ENCODE measurements at regions not wholly inside any gene's neighbourhood (a gene's known extent, or its start where the extent isn't known, plus 50 kb on each side); places are given as distances from the start of the nearest gene placed in this dataset.

GRCh38 chr16:55041540-55042234 lies 111.0 kb downstream of the IRX5 start:
- no peak for DNase-seq (ENCODE audit: low read depth in 3 of 3, low spot score in 1 of 3)

GRCh38 chr16:55042556-55043432 lies 112.1 kb downstream of the IRX5 start:
- DNase-seq (ENCODE audit: low read depth in 3 of 3, low spot score in 1 of 3), result no peak

- no peak for DNase-seq (ENCODE audit: low read depth in 3 of 3, low spot score in 1 of 3)
These were observed 112.8 kb downstream of the IRX5 start for GRCh38 chr16:55043499-55043898.

GRCh38 chr16:55044201-55044975 lies 113.7 kb downstream of the IRX5 start:
- no peak for DNase-seq (ENCODE audit: low read depth in 3 of 3, low spot score in 1 of 3)

GRCh38 chr16:55045329-55045728 lies 114.7 kb downstream of the IRX5 start:
- no peak for DNase-seq (ENCODE audit: low read depth in 3 of 3, low spot score in 1 of 3)

GRCh38 chr16:55045756-55046460 lies 115.2 kb downstream of the IRX5 start:
- no peak for DNase-seq (ENCODE audit: low read depth in 3 of 3, low spot score in 1 of 3)

GRCh38 chr16:55046513-55046912 lies 115.8 kb downstream of the IRX5 start:
- DNase-seq (ENCODE audit: low read depth in 3 of 3, low spot score in 1 of 3), result no peak

GRCh38 chr16:55046916-55047315 lies 116.3 kb downstream of the IRX5 start:
- DNase-seq (ENCODE audit: low read depth in 3 of 3, low spot score in 1 of 3), result no peak

- DNase-seq (ENCODE audit: low read depth in 3 of 3, low spot score in 1 of 3), result no peak
These were observed 116.7 kb downstream of the IRX5 start for GRCh38 chr16:55047331-55047730.

GRCh38 chr16:55047903-55048497 lies 117.3 kb downstream of the IRX5 start:
- DNase-seq (ENCODE audit: low read depth in 3 of 3, low spot score in 1 of 3), result no peak

GRCh38 chr16:55048745-55049144 lies 118.1 kb downstream of the IRX5 start:
- no peak for DNase-seq (ENCODE audit: low read depth in 3 of 3, low spot score in 1 of 3)

- DNase-seq (ENCODE audit: low read depth in 3 of 3, low spot score in 1 of 3), result no peak
These were observed 121.1 kb downstream of the IRX5 start for GRCh38 chr16:55051571-55052347.

GRCh38 chr16:55052348-55052734 lies 121.7 kb downstream of the IRX5 start:
- DNase-seq (ENCODE audit: low read depth in 3 of 3, low spot score in 1 of 3), result no peak

- DNase-seq (ENCODE audit: low read depth in 3 of 3, low spot score in 1 of 3), result no peak
These were observed 122.2 kb downstream of the IRX5 start for GRCh38 chr16:55052741-55053415.

GRCh38 chr16:55055262-55055661 lies 124.6 kb downstream of the IRX5 start:
- no peak for DNase-seq (ENCODE audit: low read depth in 3 of 3, low spot score in 1 of 3)

GRCh38 chr16:55056585-55057401 lies 126.1 kb downstream of the IRX5 start:
- no peak for DNase-seq (ENCODE audit: low read depth in 3 of 3, low spot score in 1 of 3)

- no peak for DNase-seq (ENCODE audit: low read depth in 3 of 3, low spot score in 1 of 3)
These were observed 127.2 kb downstream of the IRX5 start for GRCh38 chr16:55057866-55058265.

- DNase-seq (ENCODE audit: low read depth in 3 of 3, low spot score in 1 of 3), result no peak
These were observed 127.9 kb downstream of the IRX5 start for GRCh38 chr16:55058576-55058975.

- DNase-seq (ENCODE audit: low read depth in 3 of 3, low spot score in 1 of 3), result no peak
These were observed 128.5 kb downstream of the IRX5 start for GRCh38 chr16:55059146-55059545.
